ENCODE measurements at regions not wholly inside any gene's neighbourhood (a gene's known extent, or its start where the extent isn't known, plus 50 kb on each side); places are given as distances from the start of the nearest gene placed in this dataset.

GRCh38 chr2:23323198-23323916, 61.6 kb upstream of the KLHL29 start:
- intact Hi-C loops (cut with DNase I), result no loop called here
- DNase-seq (ENCODE audit: low spot score), result no peak

GRCh38 chr2:23323917-23324680, 60.9 kb upstream of the KLHL29 start:
- DNase-seq (ENCODE audit: low spot score), result no peak
- intact Hi-C loops (cut with DNase I), result no loop called here

GRCh38 chr2:23326330-23326729, 58.6 kb upstream of the KLHL29 start:
- DNase-seq (ENCODE audit: low spot score), result no peak
- intact Hi-C loops (cut with DNase I), result no loop called here

- intact Hi-C loops (cut with DNase I), result no loop called here
- DNase-seq (ENCODE audit: low spot score), result no peak
Measured at GRCh38 chr2:23327416-23327815, 57.6 kb upstream of the KLHL29 start.

- intact Hi-C loops (cut with DNase I), result no loop called here
- no peak for DNase-seq (ENCODE audit: low spot score)
Measured at GRCh38 chr2:23327887-23328286, 57.1 kb upstream of the KLHL29 start.

- intact Hi-C loops (cut with DNase I), result no loop called here
- no peak for DNase-seq (ENCODE audit: low spot score)
Measured at GRCh38 chr2:23330214-23330613, 54.8 kb upstream of the KLHL29 start.
